T-helper 17 cell (primary cell): ENCODE measurements at regions not wholly inside any gene's neighbourhood (a gene's known extent, or its start where the extent isn't known, plus 50 kb on each side); places are given as distances from the start of the nearest gene placed in this dataset.

ENCODE experiments used
- ATAC-seq: fragments of 150-1000 bp; cut with Tn5 transposase; 2 replicates; pipeline ENCODE4 v1.10.0; 2021; ENCODE audit warnings: mild to moderate bottlenecking, moderate library complexity
- DNase-seq, 3 donors: peaks; one replicate each; pipeline versions ENCODE4 v3.0.0 to v3.0.0-alpha.2; 2020 to 2021
- H3K9me3 ChIP-seq: one replicate; pipeline ENCODE4 v1.7.0; 2013; ENCODE audit warnings: low read length, mild to moderate bottlenecking; ENCODE audit not compliant: control insufficient read depth, poor library complexity, severe bottlenecking
- H3K27ac Mint-ChIP-seq: one replicate; pipeline ENCODE4 v1.8.0; 2022; ENCODE audit warnings: mild to moderate bottlenecking, moderate library complexity, mixed read lengths
- H3K27me3 Mint-ChIP-seq: one replicate; pipeline ENCODE4 v1.8.0; 2022; ENCODE audit warnings: mixed read lengths
- H3K36me3 Mint-ChIP-seq: one replicate; pipeline ENCODE4 v1.8.0; 2022; ENCODE audit warnings: low read depth, mixed read lengths
- H3K4me1 Mint-ChIP-seq: one replicate; pipeline ENCODE4 v1.8.0; 2022; ENCODE audit warnings: mild to moderate bottlenecking, mixed read lengths
- H3K4me3 Mint-ChIP-seq: one replicate; pipeline ENCODE4 v1.8.0; 2022; ENCODE audit warnings: mild to moderate bottlenecking, moderate library complexity, mixed read lengths

DNA sequence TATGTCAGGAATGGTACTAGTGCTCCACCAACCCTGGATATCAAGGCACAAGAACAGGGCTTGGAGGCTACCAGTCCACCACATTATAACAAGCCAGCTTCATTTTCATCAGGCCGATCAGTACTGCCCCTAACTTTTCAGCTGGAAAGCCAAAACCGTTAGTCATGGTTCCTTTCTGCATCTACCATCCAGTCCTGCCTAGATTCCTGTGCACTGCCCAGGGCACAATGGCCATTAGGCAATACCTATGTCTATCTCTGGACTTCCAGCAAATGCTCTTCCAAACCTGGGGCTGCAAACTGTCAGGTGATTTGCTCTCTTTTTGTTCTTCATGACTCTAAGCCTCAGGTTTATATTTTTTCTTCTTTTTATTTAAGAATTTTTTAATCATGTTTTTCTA is 937.7 kb downstream of the SORCS1 start:
- Mint-ChIP-seq H3K4me3 (no peak overlapping the region), H3K27ac (no peak overlapping the region), H3K4me1 (no peaks in the 10 kb centered on the region), H3K27me3 (no peaks in the 10 kb centered on the region), H3K36me3 (no peaks in the 10 kb centered on the region)
- DNase-seq (no peak), ATAC-seq (no peak)
- no peaks in the 10 kb centered on the region for H3K9me3 ChIP-seq

- Mint-ChIP-seq H3K4me3 (no peak overlapping the region), H3K27ac (no peak overlapping the region), H3K36me3 (no peaks in the 10 kb centered on the region), H3K27me3 (no peaks in the 10 kb centered on the region), H3K4me1 (no peaks in the 10 kb centered on the region)
- no peaks in the 10 kb centered on the region for H3K9me3 ChIP-seq
- no peak for ATAC-seq
- no peak for DNase-seq
Observed at GRCh38 chr10:106226142-106226541, 938.4 kb downstream of the SORCS1 start.

DNA sequence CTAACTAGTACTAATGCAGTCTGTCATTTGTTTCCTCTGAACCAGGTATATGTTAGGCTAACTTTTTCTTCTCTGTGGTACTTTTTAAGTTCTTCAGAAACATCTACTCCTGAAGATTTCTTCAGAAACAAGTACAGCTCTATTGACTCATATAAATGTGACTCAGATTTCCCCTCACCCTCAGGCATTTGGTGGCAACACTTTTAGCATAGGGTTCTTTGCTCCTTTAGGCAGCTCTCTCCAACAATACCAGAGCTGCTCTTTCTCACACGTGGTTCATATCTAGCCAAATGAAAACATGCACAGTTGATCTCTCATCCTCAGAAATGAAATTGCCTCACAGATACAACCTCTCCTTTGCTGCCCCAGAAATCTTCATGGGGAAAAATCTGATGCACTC is 939.8 kb downstream of the SORCS1 start:
- Mint-ChIP-seq H3K4me1 (no peaks in the 10 kb centered on the region), H3K36me3 (no peaks in the 10 kb centered on the region), H3K27ac (no peak overlapping the region), H3K27me3 (no peaks in the 10 kb centered on the region), H3K4me3 (no peak overlapping the region)
- no peaks in the 10 kb centered on the region for H3K9me3 ChIP-seq
- ATAC-seq: no peak
- DNase-seq: no peak

DNA sequence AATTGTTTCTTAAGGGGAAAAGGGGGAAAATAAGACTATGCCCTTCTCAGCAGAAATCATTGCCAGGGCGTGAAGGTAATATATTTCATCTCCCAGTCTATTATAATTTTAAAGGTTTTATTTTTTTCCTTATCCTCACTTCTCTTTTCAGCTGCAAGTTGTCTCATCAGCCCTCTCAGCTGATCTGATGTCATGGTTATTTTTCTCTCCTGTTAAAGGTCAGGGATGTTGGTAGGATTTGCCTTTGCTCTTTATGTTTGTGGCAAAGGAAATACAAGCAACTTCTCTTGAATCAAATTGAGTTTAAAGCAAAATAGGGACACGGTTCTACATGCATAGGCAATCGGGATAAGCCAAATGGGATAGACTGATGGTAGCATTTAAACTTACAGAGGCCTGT is 946.9 kb downstream of the SORCS1 start:
- no peak for ATAC-seq
- H3K4me1 Mint-ChIP-seq: no peaks in the 10 kb centered on the region

GRCh38 chr10:106216085-106216484 is 948.4 kb downstream of the SORCS1 start:
- Mint-ChIP-seq H3K4me3 (no peak overlapping the region), H3K4me1 (no peaks in the 10 kb centered on the region), H3K27ac (no peak overlapping the region), H3K36me3 (no peaks in the 10 kb centered on the region), H3K27me3 (no peaks in the 10 kb centered on the region)
- ATAC-seq (no peak), DNase-seq (no peak)
- no peaks in the 10 kb centered on the region for H3K9me3 ChIP-seq

More for the DNA sequence above, 946.9 kb downstream of the SORCS1 start:
- no peak overlapping the region for H3K4me3 Mint-ChIP-seq
- no peaks in the 10 kb centered on the region for H3K9me3 ChIP-seq
- H3K36me3 Mint-ChIP-seq: no peaks in the 10 kb centered on the region
- no peaks in the 10 kb centered on the region for H3K27me3 Mint-ChIP-seq
- H3K27ac Mint-ChIP-seq: no peak overlapping the region
- DNase-seq: no peak

GRCh38 chr10:106214243-106214642 is 950.3 kb downstream of the SORCS1 start:
- Mint-ChIP-seq H3K27ac (no peak overlapping the region), H3K4me1 (no peaks in the 10 kb centered on the region), H3K27me3 (no peaks in the 10 kb centered on the region), H3K36me3 (no peaks in the 10 kb centered on the region), H3K4me3 (no peak overlapping the region)
- ATAC-seq: no peak
- no peaks in the 10 kb centered on the region for H3K9me3 ChIP-seq
- no peak for DNase-seq

- H3K9me3 ChIP-seq: no peaks in the 10 kb centered on the region
- Mint-ChIP-seq H3K4me1 (no peaks in the 10 kb centered on the region), H3K27me3 (no peaks in the 10 kb centered on the region), H3K27ac (no peak overlapping the region), H3K4me3 (no peak overlapping the region), H3K36me3 (no peaks in the 10 kb centered on the region)
- DNase-seq: no peak
- ATAC-seq: no peak
Observed at GRCh38 chr10:106213493-106213892, 951.0 kb downstream of the SORCS1 start.

- ATAC-seq (no peak), DNase-seq (no peak)
- H3K36me3 Mint-ChIP-seq: no peaks in the 10 kb centered on the region
- no peaks in the 10 kb centered on the region for H3K27me3 Mint-ChIP-seq
- no peak overlapping the region for H3K27ac Mint-ChIP-seq
- H3K4me1 Mint-ChIP-seq: no peaks in the 10 kb centered on the region
- H3K4me3 Mint-ChIP-seq: no peak overlapping the region
- H3K9me3 ChIP-seq: no peaks in the 10 kb centered on the region
Observed at GRCh38 chr10:106198275-106198674, 966.2 kb downstream of the SORCS1 start.

DNA sequence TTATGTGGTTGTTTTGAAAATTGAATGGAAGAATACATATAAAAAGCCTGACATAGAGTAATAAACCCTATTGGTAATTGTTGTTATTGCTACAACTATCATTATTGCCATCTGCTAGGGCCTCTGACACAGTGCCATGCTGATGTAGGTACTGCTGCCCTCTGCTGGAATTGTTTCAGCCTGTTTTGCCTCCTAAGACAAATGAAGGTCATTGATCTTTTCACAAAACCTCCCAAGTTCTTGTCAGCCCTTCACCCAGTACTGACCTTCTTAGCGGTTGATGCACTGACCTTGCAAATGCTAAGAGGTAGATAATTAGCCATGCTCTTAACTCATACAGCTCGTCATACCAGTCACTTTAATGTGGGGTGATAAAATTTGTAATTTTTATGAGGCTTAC is 975.2 kb downstream of the SORCS1 start:
- ATAC-seq (no peak), DNase-seq (no peak)
- H3K27ac Mint-ChIP-seq: no peak overlapping the region
- H3K27me3 Mint-ChIP-seq: no peaks in the 10 kb centered on the region
- no peak overlapping the region for H3K4me3 Mint-ChIP-seq
- no peaks in the 10 kb centered on the region for H3K36me3 Mint-ChIP-seq
- H3K9me3 ChIP-seq: no peaks in the 10 kb centered on the region
- H3K4me1 Mint-ChIP-seq: no peaks in the 10 kb centered on the region

DNA sequence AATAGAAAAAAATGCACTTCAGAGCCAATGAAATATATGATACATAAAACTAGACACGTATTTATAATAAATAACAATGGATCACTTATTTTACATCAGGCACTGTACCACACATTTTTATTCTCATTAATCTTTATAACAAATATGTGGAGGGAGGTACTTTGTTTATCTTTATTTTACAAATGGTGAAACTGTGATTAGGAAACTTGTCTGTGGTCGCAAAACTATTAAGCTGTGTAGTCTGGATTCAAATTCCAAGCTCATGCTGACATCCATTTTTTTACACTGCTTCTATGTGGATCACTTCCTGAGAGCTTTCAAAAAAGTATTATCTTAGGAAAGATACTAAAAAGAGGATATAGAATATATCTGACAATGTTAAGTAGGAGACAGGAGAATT is 978.6 kb downstream of the SORCS1 start:
- no peaks in the 10 kb centered on the region for H3K4me1 Mint-ChIP-seq
- DNase-seq: no peak
- no peak for ATAC-seq
- H3K4me3 Mint-ChIP-seq: no peak overlapping the region
- no peaks in the 10 kb centered on the region for H3K9me3 ChIP-seq
- no peaks in the 10 kb centered on the region for H3K36me3 Mint-ChIP-seq
- no peaks in the 10 kb centered on the region for H3K27me3 Mint-ChIP-seq
- no peak overlapping the region for H3K27ac Mint-ChIP-seq

- no peak for ATAC-seq
- no peak overlapping the region for H3K27ac Mint-ChIP-seq
- no peaks in the 10 kb centered on the region for H3K36me3 Mint-ChIP-seq
Observed at GRCh38 chr10:106183041-106183440, 981.5 kb downstream of the SORCS1 start.

DNA sequence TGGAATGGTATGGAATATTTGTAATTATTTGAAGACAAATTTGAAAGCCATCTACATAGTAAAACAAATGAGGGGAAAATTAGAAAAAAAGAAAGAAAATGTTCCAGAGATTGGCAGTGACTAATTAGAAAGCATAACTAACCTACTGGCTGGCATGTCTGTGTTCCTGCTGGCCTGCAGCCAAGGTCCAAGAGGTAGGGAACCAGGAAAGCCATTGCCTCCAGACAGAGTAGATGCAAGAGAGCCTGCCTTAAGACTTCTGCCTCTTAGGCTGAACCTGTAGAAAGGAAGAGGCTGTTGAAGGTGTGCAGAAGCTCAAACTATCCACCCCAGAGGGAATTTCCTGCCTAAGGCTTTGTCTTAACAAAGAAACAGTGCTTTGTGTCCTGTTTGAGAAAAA is 982.0 kb downstream of the SORCS1 start:
- H3K9me3 ChIP-seq: no peaks in the 10 kb centered on the region
- DNase-seq (no peak), ATAC-seq (no peak)
- Mint-ChIP-seq H3K4me3 (no peak overlapping the region), H3K27ac (no peak overlapping the region), H3K27me3 (no peaks in the 10 kb centered on the region), H3K36me3 (no peaks in the 10 kb centered on the region), H3K4me1 (no peaks in the 10 kb centered on the region)

More at GRCh38 chr10:106183041-106183440, 981.5 kb downstream of the SORCS1 start:
- H3K9me3 ChIP-seq: no peaks in the 10 kb centered on the region
- DNase-seq: no peak
- Mint-ChIP-seq H3K4me3 (no peak overlapping the region), H3K4me1 (no peaks in the 10 kb centered on the region), H3K27me3 (no peaks in the 10 kb centered on the region)

DNA sequence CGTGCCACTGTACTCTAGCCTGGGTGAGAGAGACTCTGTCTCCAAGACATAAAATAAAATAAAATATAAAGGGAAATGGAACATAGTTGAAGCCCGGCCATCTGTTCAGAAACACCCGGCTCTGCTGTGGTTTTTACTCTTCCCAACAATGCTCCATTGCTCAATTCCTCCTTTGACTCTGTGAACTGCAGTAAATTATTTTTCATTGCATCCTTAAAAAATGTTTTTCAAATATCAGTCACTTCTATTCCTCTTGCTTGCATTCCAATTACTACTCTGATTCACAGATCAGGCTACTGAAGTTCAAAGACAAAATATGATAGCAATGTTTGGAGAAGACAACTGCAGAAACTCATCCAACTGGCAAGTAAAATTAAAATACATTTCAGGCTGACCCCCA is 983.0 kb downstream of the SORCS1 start:
- ATAC-seq: no peak
- peaks cover 3% of the 10 kb centered on the region for H3K9me3 ChIP-seq
- H3K27me3 Mint-ChIP-seq: no peaks in the 10 kb centered on the region
- H3K4me1 Mint-ChIP-seq: no peaks in the 10 kb centered on the region
- DNase-seq: no peak
- H3K4me3 Mint-ChIP-seq: no peak overlapping the region
- no peak overlapping the region for H3K27ac Mint-ChIP-seq
- no peaks in the 10 kb centered on the region for H3K36me3 Mint-ChIP-seq

- H3K27ac Mint-ChIP-seq: no peak overlapping the region
- no peaks in the 10 kb centered on the region for H3K27me3 Mint-ChIP-seq
- peaks cover 3% of the 10 kb centered on the region for H3K9me3 ChIP-seq
- no peaks in the 10 kb centered on the region for H3K4me1 Mint-ChIP-seq
- no peak overlapping the region for H3K4me3 Mint-ChIP-seq
- ATAC-seq (no peak), DNase-seq (no peak)
- no peaks in the 10 kb centered on the region for H3K36me3 Mint-ChIP-seq
Observed at GRCh38 chr10:106179430-106179829, 985.1 kb downstream of the SORCS1 start.
